ENCODE measurements at regions not wholly inside any gene's neighbourhood (a gene's known extent, or its start where the extent isn't known, plus 50 kb on each side); places are given as distances from the start of the nearest gene placed in this dataset.

DNA sequence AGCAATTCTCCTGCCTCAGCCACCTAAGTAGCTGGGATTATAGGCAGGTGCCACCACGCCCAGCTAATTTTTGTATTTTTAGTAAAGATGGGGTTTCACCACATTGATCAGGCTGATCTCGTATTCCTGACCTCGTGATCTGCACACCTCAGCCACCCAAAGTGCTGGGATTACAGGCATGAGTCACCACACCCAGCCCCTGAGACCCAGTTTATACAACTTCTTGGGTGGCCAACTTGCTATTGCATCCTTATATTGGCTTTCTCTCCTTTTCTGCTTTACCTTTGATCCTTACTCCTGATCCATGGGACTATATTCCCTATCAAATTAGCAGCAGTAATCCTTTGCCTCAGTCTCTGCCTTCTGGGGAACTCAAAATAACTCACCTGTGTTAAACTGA, 659.1 kb downstream of the PRELID2 start:
- Histone ChIP-seq H3K4me2 (ENCODE audit: control insufficient read depth, extremely low read depth, insufficient read depth, low read depth, low read length) (no peak overlapping the region), H3K36me3 (ENCODE audit: control insufficient read depth in 2 of 2, extremely low read depth in 1 of 2, insufficient read depth in 2 of 2, low read length in 2 of 2) (no peaks in the 10 kb centered on the region), H3K4me3 (ENCODE audit: control insufficient read depth in 2 of 3, extremely low read depth in 1 of 3, insufficient read depth in 2 of 3, low read depth in 1 of 3, low read length in 3 of 3) (no peak overlapping the region), H3K79me2 (ENCODE audit: control insufficient read depth, insufficient read depth, low read length) (no peaks in the 10 kb centered on the region), H4K20me1 (ENCODE audit: control insufficient read depth, extremely low read depth, insufficient read depth, low read length) (no peaks in the 10 kb centered on the region), H3K9ac (ENCODE audit: control insufficient read depth, extremely low read depth, insufficient read depth, low read length) (no peak overlapping the region), H3K9me1 (ENCODE audit: control insufficient read depth, extremely low read depth, insufficient read depth, low read length) (no peaks in the 10 kb centered on the region), H3K27ac (ENCODE audit: control insufficient read depth, insufficient read depth, low read length) (no peak overlapping the region), H2AFZ (ENCODE audit: control insufficient read depth, low read length) (no peak overlapping the region), H3K4me1 (ENCODE audit: control insufficient read depth, extremely low read depth, insufficient read depth, low read length) (no peaks in the 10 kb centered on the region), H3K9me3 (ENCODE audit: control insufficient read depth, low read depth, low read length) (no peaks in the 10 kb centered on the region), H3K27me3 (ENCODE audit: control insufficient read depth, extremely low read depth, insufficient read depth, low read length) (no peaks in the 10 kb centered on the region)
- dilution Hi-C loops (cut with MboI; ENCODE audit: extremely low pct_ligation_motif_present, low sequenced_read_pairs): no loop called here
- no peak for FAIRE-seq
- TF ChIP-seq EZH2 (IDR thresholded peaks at IDR 0.05; ENCODE audit: low read length): no peak
- TF ChIP-seq, protein P1, sequence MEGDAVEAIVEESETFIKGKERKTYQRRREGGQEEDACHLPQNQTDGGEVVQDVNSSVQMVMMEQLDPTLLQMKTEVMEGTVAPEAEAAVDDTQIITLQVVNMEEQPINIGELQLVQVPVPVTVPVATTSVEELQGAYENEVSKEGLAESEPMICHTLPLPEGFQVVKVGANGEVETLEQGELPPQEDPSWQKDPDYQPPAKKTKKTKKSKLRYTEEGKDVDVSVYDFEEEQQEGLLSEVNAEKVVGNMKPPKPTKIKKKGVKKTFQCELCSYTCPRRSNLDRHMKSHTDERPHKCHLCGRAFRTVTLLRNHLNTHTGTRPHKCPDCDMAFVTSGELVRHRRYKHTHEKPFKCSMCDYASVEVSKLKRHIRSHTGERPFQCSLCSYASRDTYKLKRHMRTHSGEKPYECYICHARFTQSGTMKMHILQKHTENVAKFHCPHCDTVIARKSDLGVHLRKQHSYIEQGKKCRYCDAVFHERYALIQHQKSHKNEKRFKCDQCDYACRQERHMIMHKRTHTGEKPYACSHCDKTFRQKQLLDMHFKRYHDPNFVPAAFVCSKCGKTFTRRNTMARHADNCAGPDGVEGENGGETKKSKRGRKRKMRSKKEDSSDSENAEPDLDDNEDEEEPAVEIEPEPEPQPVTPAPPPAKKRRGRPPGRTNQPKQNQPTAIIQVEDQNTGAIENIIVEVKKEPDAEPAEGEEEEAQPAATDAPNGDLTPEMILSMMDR (optimal IDR thresholded peaks at IDR 0.05 in 1 of 3, IDR thresholded peaks at IDR 0.05 in 1 of 3, conservative IDR thresholded peaks at IDR 0.05 in 1 of 3; ENCODE audit: extremely low read depth in 1 of 3, insufficient read depth in 2 of 3, low read length in 3 of 3): no peak
- DNase-seq (ENCODE audit: low read depth, low spot score): no peak

DNA sequence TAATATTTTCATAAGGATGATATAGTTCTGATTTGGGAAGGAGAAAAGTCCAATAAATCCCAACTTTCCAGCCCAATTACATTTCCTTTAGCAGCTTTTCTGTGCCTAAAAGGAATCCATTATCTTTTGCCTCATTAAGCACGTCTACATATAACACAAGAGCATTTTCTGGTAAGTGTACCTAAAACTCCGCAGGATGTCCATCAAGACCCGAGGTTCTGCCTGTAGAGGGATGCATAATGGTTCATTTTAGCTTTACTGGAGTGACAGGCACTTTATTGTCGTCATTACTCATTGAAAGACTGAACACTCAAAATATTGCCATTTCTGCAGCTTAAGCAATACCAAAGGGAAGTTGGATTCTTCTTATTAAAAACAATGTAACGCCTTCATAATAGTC, 669.0 kb downstream of the PRELID2 start:
- no peak overlapping the region for H3K27ac ChIP-seq (ENCODE audit: control insufficient read depth, insufficient read depth, low read length)
- H3K4me2 ChIP-seq (ENCODE audit: control insufficient read depth, extremely low read depth, insufficient read depth, low read depth, low read length): no peak overlapping the region
- TF ChIP-seq, protein P1 (optimal IDR thresholded peaks at IDR 0.05 in 1 of 3, IDR thresholded peaks at IDR 0.05 in 1 of 3, conservative IDR thresholded peaks at IDR 0.05 in 1 of 3; ENCODE audit: extremely low read depth in 1 of 3, insufficient read depth in 2 of 3, low read length in 3 of 3): no peak
- TF ChIP-seq EZH2 (IDR thresholded peaks at IDR 0.05; ENCODE audit: low read length): no peak

More for the DNA sequence above, 669.0 kb downstream of the PRELID2 start:
- FAIRE-seq (no peak), DNase-seq (ENCODE audit: low read depth, low spot score) (no peak)
- Histone ChIP-seq H4K20me1 (ENCODE audit: control insufficient read depth, extremely low read depth, insufficient read depth, low read length) (no peaks in the 10 kb centered on the region), H3K9me1 (ENCODE audit: control insufficient read depth, extremely low read depth, insufficient read depth, low read length) (no peaks in the 10 kb centered on the region), H3K79me2 (ENCODE audit: control insufficient read depth, insufficient read depth, low read length) (no peaks in the 10 kb centered on the region), H2AFZ (ENCODE audit: control insufficient read depth, low read length) (no peak overlapping the region), H3K4me3 (ENCODE audit: control insufficient read depth in 2 of 3, extremely low read depth in 1 of 3, insufficient read depth in 2 of 3, low read depth in 1 of 3, low read length in 3 of 3) (no peak overlapping the region), H3K4me1 (ENCODE audit: control insufficient read depth, extremely low read depth, insufficient read depth, low read length) (no peaks in the 10 kb centered on the region), H3K27me3 (ENCODE audit: control insufficient read depth, extremely low read depth, insufficient read depth, low read length) (no peaks in the 10 kb centered on the region), H3K9me3 (ENCODE audit: control insufficient read depth, low read depth, low read length) (no peaks in the 10 kb centered on the region), H3K9ac (ENCODE audit: control insufficient read depth, extremely low read depth, insufficient read depth, low read length) (no peak overlapping the region), H3K36me3 (ENCODE audit: control insufficient read depth in 2 of 2, extremely low read depth in 1 of 2, insufficient read depth in 2 of 2, low read length in 2 of 2) (no peaks in the 10 kb centered on the region)
- dilution Hi-C loops (cut with MboI; ENCODE audit: extremely low pct_ligation_motif_present, low sequenced_read_pairs): no loop called here

Data from keratinocyte (primary cell).